Astrocyte of the spinal cord (primary cell): ENCODE measurements at regions not wholly inside any gene's neighbourhood (a gene's known extent, or its start where the extent isn't known, plus 50 kb on each side); places are given as distances from the start of the nearest gene placed in this dataset.
"Not testable (repeated sequence)": the region's sequence is repeated elsewhere in the genome, so short reads cannot be mapped to it uniquely, and the experiment has no call there.

Source experiments
- DNase-seq: peaks from one replicate; pipeline ENCODE4 v3.0.0; 2011; ENCODE audit warnings: low read depth, low spot score
- H3K4me3 ChIP-seq: 2 replicates; pipeline ENCODE4 v1.5.1; 2011; ENCODE audit warnings: low read depth, mild to moderate bottlenecking, low read length, moderate library complexity
- in situ Hi-C: cut with HindIII; loops from 2 replicates; pipeline ENCODE4 v1.10.0; 2017; ENCODE audit warnings: low sequenced_read_pairs
- TF ChIP-seq, protein P1 (sequence below): IDR thresholded peaks from 2 replicates; pipeline ENCODE4 v1.5.1; 2012; ENCODE audit warnings: low read depth, mild to moderate bottlenecking, low read length, inconsistent platforms

GRCh38 chr15:36449662-36450145 is 129.7 kb upstream of the CDIN1 start:
- DNase-seq, result peak; percentile 12
- TF ChIP-seq, protein P1, sequence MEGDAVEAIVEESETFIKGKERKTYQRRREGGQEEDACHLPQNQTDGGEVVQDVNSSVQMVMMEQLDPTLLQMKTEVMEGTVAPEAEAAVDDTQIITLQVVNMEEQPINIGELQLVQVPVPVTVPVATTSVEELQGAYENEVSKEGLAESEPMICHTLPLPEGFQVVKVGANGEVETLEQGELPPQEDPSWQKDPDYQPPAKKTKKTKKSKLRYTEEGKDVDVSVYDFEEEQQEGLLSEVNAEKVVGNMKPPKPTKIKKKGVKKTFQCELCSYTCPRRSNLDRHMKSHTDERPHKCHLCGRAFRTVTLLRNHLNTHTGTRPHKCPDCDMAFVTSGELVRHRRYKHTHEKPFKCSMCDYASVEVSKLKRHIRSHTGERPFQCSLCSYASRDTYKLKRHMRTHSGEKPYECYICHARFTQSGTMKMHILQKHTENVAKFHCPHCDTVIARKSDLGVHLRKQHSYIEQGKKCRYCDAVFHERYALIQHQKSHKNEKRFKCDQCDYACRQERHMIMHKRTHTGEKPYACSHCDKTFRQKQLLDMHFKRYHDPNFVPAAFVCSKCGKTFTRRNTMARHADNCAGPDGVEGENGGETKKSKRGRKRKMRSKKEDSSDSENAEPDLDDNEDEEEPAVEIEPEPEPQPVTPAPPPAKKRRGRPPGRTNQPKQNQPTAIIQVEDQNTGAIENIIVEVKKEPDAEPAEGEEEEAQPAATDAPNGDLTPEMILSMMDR, result no peak
- H3K4me3 ChIP-seq, result no peak overlapping the region
- in situ Hi-C loops, result no loop called here

DNA sequence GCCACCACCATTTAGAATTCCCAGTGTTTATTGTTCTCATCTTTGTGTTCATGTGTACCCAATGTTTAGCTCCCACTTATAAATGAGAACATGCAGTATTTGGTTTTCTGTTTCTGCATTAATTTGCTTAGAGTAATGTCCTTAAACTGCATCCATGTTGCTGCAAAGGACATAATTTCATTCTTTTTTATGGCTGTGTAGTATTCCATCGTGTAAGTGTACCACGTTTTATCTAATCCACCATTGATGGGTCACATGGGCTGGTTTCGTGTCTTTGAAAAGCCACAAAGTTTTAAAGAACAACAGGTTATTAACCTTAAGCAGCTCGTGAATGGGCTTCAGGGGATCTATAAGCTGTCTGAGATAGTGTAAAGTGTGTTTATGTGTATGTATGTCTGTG is 125.2 kb upstream of the CDIN1 start:
- DNase-seq, in situ Hi-C loops, H3K4me3 ChIP-seq: not testable (repeated sequence)

- no peak overlapping the region for H3K4me3 ChIP-seq
- DNase-seq, result peak; percentile 68
- in situ Hi-C loops, result no loop called here
- TF ChIP-seq, protein P1, result no peak
These were observed 121.0 kb upstream of the CDIN1 start for GRCh38 chr15:36458411-36458810.

DNA sequence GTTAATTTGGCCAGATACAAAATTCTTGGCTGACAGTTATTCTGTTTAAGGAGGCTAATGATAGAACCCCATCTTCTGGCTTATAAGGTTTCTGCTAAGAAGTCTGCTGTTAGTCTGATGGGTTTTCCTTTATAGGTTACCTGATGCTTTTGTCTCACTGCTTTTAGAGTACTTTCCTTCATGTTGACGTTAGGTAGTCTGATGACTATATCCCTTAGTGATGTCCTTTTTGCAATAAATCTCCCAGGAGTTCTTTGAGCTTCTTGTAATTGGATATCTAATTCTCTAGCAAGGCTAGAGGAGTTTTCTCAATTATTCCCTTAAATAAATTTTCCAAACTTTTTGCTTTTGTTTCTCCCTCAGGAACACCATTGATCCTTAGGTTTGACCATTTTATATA is 114.1 kb upstream of the CDIN1 start:
- no peak overlapping the region for H3K4me3 ChIP-seq
- no peak for DNase-seq
- in situ Hi-C loops, result no loop called here
- TF ChIP-seq, protein P1, result no peak

DNA sequence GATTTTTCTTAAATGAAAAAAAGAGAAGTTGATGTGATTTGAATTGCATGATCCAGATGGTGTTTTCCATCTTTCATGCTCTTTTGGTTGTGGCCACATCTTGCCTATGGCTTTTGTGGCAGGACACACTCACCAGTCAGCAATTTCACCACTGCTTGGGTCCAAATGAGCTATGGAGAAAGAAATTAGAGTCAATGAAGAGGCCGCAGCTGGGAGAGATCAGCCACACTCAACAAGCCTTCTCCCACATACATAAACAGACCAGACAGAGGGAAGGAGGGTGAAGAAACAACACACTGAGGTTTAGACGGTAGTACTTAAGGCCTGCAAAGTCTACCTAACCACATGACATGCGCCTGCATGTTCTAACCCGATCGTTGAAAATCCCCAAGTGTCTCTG is 110.7 kb upstream of the CDIN1 start:
- no peak overlapping the region for H3K4me3 ChIP-seq
- in situ Hi-C loops, result no loop called here
- TF ChIP-seq, protein P1, result no peak
- peak; percentile 94 for DNase-seq

DNA sequence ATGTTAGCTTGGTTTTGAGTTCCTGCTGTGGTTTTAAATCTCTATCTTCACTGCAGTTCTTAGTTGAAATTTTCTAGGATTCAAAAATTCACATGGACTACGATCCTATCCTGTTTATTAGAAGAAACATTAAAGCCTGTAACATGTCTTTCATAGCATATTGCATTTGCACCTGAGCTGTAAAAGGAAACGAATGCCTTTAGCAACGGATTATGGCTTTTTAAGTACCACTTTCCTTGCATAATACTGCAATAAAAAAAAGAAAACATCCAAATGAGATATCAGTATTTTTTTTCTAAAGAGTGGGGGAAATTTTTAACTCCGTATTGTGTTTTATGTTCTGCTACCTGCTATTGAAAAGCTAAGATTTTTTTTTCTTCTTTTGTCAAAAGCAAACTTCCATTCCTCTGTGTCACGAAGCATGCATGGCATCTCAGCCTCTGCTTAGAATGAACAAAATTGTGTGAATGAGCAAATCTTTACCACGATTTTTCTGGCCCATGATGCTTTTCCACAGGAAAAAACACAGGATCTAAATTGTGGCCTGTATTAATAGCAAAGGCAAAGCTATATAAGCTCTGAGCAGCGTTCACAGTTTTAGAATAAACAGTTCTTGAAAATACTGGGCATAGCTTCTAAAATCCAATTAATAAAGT is 110.0 kb upstream of the CDIN1 start:
- no peak overlapping the region for H3K4me3 ChIP-seq
- TF ChIP-seq, protein P1, result no peak
- peak; percentile 63 for DNase-seq
- in situ Hi-C loops, result no loop called here

- in situ Hi-C loops, result no loop called here
- H3K4me3 ChIP-seq, result no peak overlapping the region
- TF ChIP-seq, protein P1, result no peak
- DNase-seq, result no peak
These were observed 106.8 kb upstream of the CDIN1 start for GRCh38 chr15:36472672-36473071.
